Central memory CD8-positive, alpha-beta T cell (primary cell): ENCODE measurements at regions not wholly inside any gene's neighbourhood (a gene's known extent, or its start where the extent isn't known, plus 50 kb on each side); places are given as distances from the start of the nearest gene placed in this dataset.
"Not testable (repeated sequence)": the region's sequence is repeated elsewhere in the genome, so short reads cannot be mapped to it uniquely, and the experiment has no call there.

Experiments used
- ATAC-seq: fragments of 150-1000 bp; cut with Tn5 transposase; replicated peaks from 2 replicates; pipeline ENCODE4 v1.10.0; 2022; ENCODE audit warnings: mild to moderate bottlenecking, moderate FRiP score, moderate number of reproducible peaks; ENCODE audit not compliant: poor library complexity, severe bottlenecking; ENCODE audit errors: extremely low read depth
- DNase-seq, 2 donors: peaks; one replicate each; pipeline ENCODE4 v3.0.0; 2021; ENCODE audit warnings: low spot score in 2 of 2
- H3K27ac Mint-ChIP-seq: one replicate; pipeline ENCODE4 v1.8.0; 2022; ENCODE audit warnings: low read depth, mild to moderate bottlenecking, moderate library complexity, mixed read lengths
- H3K27me3 Mint-ChIP-seq: one replicate; pipeline ENCODE4 v1.8.0; 2022; ENCODE audit warnings: mixed read lengths
- H3K36me3 Mint-ChIP-seq: one replicate; pipeline ENCODE4 v1.8.0; 2022; ENCODE audit warnings: mild to moderate bottlenecking, moderate library complexity, mixed read lengths; ENCODE audit not compliant: insufficient read depth
- H3K4me1 Mint-ChIP-seq: one replicate; pipeline ENCODE4 v1.8.0; 2022; ENCODE audit warnings: mixed read lengths
- H3K4me3 Mint-ChIP-seq: one replicate; pipeline ENCODE4 v1.8.0; 2022; ENCODE audit warnings: mild to moderate bottlenecking, moderate library complexity, mixed read lengths
- H3K9me3 Mint-ChIP-seq: one replicate; pipeline ENCODE4 v1.8.0; 2022; ENCODE audit warnings: mixed read lengths

- ATAC-seq, H3K4me1 Mint-ChIP-seq, H3K9me3 Mint-ChIP-seq, H3K27me3 Mint-ChIP-seq, H3K36me3 Mint-ChIP-seq, H3K27ac Mint-ChIP-seq, DNase-seq, H3K4me3 Mint-ChIP-seq: not testable (repeated sequence)
These were observed 54.8 kb upstream of the ZNF717 start for GRCh38 chr3:75840160-75840559.

DNA sequence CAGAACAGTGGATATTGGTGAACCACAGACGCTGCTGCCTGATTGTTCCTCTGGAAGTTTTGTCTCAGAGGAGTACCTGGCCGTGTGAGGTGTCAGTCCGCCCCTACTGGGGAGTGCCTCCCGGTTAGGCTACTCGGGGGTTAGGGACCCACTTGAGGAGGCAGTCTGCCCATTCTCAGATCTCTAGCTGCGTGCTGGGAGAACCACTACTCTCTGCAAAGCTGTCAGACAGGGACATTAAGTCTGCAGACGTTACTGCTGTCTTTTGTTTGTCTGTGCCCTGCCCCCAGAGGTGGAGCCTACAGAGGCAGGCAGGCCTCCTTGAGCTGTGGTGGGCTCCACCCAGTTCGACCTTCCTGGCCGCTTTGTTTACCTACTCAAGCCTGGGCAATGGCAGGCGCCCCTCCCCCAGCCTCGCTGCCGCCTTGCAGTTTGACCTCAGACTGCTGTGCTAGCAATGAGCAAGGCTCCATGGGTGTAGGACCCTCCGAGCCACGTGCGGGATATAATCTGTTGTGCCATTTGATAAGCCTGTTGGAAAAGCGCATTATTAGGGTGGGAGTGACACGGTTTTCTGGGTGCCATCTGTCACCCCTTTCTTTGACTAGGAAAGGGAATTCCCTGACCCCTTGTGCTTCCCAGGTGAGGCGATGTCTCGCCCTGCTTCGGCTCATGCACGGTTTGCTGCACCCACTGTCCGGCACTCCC lies 65.1 kb upstream of the ZNF717 start:
- H3K36me3 Mint-ChIP-seq, H3K9me3 Mint-ChIP-seq, H3K4me1 Mint-ChIP-seq, ATAC-seq, H3K4me3 Mint-ChIP-seq, H3K27ac Mint-ChIP-seq, DNase-seq, H3K27me3 Mint-ChIP-seq: not testable (repeated sequence)

GRCh38 chr3:75863130-75863529 lies 77.8 kb upstream of the ZNF717 start:
- Mint-ChIP-seq H3K27me3 (no peaks in the 10 kb centered on the region), H3K4me1 (no peaks in the 10 kb centered on the region), H3K9me3 (peaks cover 6% of the 10 kb centered on the region), H3K27ac (no peak overlapping the region), H3K36me3 (no peaks in the 10 kb centered on the region), H3K4me3 (no peak overlapping the region)
- ATAC-seq (no peak), DNase-seq (no peak)

DNA sequence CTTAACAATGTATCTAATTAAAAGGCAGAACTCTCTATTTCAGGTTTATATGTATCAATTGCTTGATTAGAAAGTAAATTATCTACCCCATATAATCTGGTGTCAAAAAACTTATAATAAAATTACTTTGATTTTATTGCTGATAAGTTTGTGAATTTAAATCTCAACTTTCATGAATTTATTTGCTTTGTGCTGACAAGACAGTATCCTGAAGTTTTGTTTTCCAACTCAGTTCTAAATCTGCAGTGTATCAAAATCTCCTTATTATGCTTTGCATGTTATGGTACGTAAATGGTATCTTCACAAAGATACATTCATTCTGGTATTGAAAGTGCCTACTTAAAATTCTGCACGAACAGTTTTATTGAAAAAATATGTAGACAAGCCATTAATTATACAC lies 78.5 kb upstream of the ZNF717 start:
- ATAC-seq (no peak), DNase-seq (no peak)
- Mint-ChIP-seq H3K9me3 (peaks cover 6% of the 10 kb centered on the region), H3K4me3 (no peak overlapping the region), H3K4me1 (no peaks in the 10 kb centered on the region), H3K27me3 (no peaks in the 10 kb centered on the region), H3K27ac (no peak overlapping the region), H3K36me3 (no peaks in the 10 kb centered on the region)

DNA sequence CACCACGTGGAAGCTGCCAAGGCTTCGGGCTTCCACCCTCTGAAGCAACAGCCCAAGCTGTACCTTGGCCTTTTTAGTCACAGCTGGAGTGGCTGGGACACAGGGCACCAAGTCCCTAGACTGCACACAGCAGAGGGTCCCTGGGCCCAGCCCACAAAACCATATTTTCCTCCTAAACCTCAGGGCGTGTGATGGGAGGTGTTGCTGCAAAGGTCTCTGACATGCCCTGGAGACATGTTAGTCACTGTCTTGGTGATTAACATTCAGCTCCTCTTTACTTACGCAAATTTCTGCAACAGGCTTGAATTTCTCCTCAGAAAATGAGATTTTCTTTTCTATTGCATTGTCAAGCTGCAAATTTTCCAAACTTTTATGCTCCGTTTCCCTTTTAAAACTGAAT lies 98.4 kb upstream of the ZNF717 start:
- ATAC-seq, H3K27ac Mint-ChIP-seq, H3K36me3 Mint-ChIP-seq, H3K27me3 Mint-ChIP-seq, DNase-seq, H3K4me1 Mint-ChIP-seq, H3K4me3 Mint-ChIP-seq: not testable (repeated sequence)
- peaks cover 28% of the 10 kb centered on the region for H3K9me3 Mint-ChIP-seq

GRCh38 chr3:75886971-75887526 lies 101.7 kb upstream of the ZNF717 start:
- Mint-ChIP-seq H3K4me3 (no peak overlapping the region), H3K36me3 (no peaks in the 10 kb centered on the region), H3K27me3 (no peaks in the 10 kb centered on the region), H3K9me3 (peaks cover 21% of the 10 kb centered on the region), H3K4me1 (no peaks in the 10 kb centered on the region), H3K27ac (no peak overlapping the region)
- ATAC-seq (no peak), DNase-seq (no peak)

GRCh38 chr3:75894234-75894633 lies 108.9 kb upstream of the ZNF717 start:
- no peak for DNase-seq

DNA sequence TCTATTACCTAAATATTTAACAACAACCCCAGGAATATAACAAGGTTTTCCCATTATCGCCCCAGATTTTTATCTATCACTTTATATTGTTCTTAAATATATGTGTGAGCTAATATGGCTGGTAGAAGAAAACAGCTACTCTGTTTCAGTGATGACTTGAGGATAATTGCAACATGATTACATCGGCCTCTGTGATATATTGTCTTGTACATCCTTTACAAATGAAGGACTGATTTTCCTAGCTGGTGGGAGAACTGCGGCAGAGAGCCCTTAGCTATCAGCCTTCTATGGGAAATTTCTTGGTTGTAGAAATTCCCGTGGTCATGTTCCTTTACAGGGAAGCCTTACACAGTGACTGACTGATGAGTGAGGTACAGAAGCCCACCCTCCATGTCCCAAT lies 110.9 kb upstream of the ZNF717 start:
- no peak overlapping the region for H3K27ac Mint-ChIP-seq
- no peak overlapping the region for H3K4me3 Mint-ChIP-seq
- ATAC-seq: no peak

More at GRCh38 chr3:75894234-75894633, 108.9 kb upstream of the ZNF717 start:
- peaks cover 22% of the 10 kb centered on the region for H3K9me3 Mint-ChIP-seq
- ATAC-seq: no peak
- H3K27ac Mint-ChIP-seq: no peak overlapping the region
- peaks cover 1% of the 10 kb centered on the region for H3K36me3 Mint-ChIP-seq
- no peaks in the 10 kb centered on the region for H3K4me1 Mint-ChIP-seq
- no peaks in the 10 kb centered on the region for H3K27me3 Mint-ChIP-seq
- H3K4me3 Mint-ChIP-seq: no peak overlapping the region

DNA sequence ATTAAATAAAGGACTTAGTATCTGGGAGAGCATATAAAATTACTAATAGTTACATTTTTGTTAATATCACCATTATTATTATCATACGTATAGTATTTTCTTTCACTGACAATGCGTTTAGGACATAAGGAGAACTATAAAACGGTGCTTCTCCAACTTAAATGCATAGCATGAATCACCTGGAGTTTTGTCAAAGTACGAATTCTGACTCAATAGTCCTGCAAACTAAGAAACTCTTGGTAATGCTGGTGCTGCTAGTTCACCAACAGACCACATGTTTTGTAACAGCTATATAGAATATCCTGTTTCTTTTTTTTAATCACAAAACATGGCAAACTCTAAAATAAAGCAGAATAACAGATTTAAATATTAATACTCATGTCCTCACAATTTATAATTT lies 116.1 kb upstream of the ZNF717 start:
- not testable (repeated sequence) for H3K36me3 Mint-ChIP-seq, DNase-seq, H3K27me3 Mint-ChIP-seq, H3K27ac Mint-ChIP-seq, ATAC-seq, H3K4me3 Mint-ChIP-seq, H3K4me1 Mint-ChIP-seq
- peaks cover 16% of the 10 kb centered on the region for H3K9me3 Mint-ChIP-seq

More for the DNA sequence above, 110.9 kb upstream of the ZNF717 start:
- no peaks in the 10 kb centered on the region for H3K4me1 Mint-ChIP-seq
- H3K9me3 Mint-ChIP-seq: peaks cover 22% of the 10 kb centered on the region
- H3K27me3 Mint-ChIP-seq: no peaks in the 10 kb centered on the region
- peaks cover 1% of the 10 kb centered on the region for H3K36me3 Mint-ChIP-seq
- no peak for DNase-seq

DNA sequence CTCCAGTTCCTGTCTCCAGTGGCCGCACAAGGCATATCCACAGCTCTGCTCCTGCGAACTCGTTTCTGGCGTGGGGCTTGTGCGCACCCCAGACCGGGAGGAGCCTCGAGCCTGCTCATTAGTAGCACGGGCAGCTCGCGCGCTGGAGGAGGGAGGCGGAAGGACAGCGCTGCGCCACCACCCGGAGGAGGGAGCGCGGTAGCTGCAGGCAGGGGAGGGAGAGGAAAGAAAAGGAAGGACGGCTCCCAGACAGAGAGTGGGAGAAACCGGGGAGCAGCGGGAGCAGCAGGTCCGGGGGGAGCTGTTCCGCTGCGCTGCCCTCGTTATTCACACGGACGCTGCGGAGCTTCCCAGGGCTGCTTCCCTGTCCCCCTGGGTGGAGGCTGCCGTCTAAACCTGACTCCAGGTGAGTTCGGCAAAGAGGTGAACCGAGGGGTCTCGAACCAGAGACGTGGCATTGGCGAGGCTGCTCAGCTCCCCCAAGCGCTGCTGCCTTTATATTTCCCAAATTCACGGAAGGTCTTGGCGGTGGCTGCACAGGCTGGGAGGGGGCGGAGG lies 121.3 kb upstream of the ZNF717 start:
- Mint-ChIP-seq H3K9me3 (peaks cover 12% of the 10 kb centered on the region), H3K27ac (no peak overlapping the region), H3K36me3 (no peaks in the 10 kb centered on the region), H3K4me1 (no peaks in the 10 kb centered on the region), H3K4me3 (no peak overlapping the region), H3K27me3 (no peaks in the 10 kb centered on the region)
- no peak for ATAC-seq
- no peak for DNase-seq

DNA sequence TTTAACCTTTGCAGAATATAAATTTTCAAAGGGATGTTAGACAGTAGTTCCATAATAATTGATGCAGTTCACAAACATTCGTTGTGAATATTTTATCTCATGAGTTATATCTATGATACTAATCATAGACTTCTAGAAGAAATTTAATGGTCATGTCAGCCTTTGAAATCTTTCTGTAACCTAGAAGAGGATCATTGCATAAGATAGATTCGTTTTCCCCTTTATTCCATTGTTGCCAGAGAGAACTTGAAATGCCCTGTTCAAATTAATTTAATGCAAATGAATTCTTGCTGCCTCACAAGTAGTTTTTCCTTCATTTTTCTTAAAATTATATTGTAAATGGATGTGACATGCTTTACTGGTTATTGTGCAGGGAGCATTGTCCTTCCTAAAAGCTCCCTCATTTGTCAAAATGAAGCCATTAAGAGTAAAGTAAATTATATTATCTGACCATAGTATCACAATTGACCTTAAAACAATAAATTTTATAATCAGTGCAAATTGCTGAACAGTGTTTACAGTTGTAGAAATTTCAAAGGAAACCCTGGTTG lies 128.5 kb upstream of the ZNF717 start:
- H3K4me3 Mint-ChIP-seq: no peak overlapping the region
- no peak for ATAC-seq
- no peaks in the 10 kb centered on the region for H3K36me3 Mint-ChIP-seq
- H3K27me3 Mint-ChIP-seq: no peaks in the 10 kb centered on the region
- H3K27ac Mint-ChIP-seq: no peak overlapping the region
- H3K4me1 Mint-ChIP-seq: no peaks in the 10 kb centered on the region
- H3K9me3 Mint-ChIP-seq: peaks cover 23% of the 10 kb centered on the region
- DNase-seq: no peak

- H3K4me3 Mint-ChIP-seq, DNase-seq, H3K36me3 Mint-ChIP-seq, ATAC-seq, H3K4me1 Mint-ChIP-seq, H3K27ac Mint-ChIP-seq, H3K27me3 Mint-ChIP-seq: not testable (repeated sequence)
- peaks cover 19% of the 10 kb centered on the region for H3K9me3 Mint-ChIP-seq
These were observed 129.4 kb upstream of the ZNF717 start for GRCh38 chr3:75914741-75915140.

DNA sequence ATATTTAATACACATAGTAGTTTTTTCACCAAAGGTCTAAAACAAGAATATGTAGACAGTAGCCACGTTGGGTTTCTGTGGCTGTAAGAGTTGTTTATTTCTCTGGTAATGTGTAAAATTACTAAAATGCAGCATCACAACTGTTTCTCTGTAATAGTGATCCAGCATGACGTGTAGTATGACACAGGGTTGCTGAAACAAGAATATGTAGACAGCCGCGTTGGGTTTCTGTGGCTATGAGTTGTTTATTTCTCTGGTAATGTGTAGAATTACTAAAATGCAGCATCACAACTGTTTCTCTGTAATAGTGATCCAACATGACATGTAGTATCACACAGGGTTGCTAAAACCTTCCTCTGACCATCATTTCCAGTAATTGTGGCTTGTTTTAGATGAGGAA lies 153.6 kb upstream of the ZNF717 start:
- Mint-ChIP-seq H3K27me3 (no peaks in the 10 kb centered on the region), H3K4me3 (no peak overlapping the region), H3K9me3 (no peaks in the 10 kb centered on the region), H3K36me3 (peaks cover 1% of the 10 kb centered on the region), H3K27ac (no peak overlapping the region), H3K4me1 (no peaks in the 10 kb centered on the region)
- ATAC-seq: no peak
- DNase-seq: no peak
